ENCODE measurements at regions not wholly inside any gene's neighbourhood (a gene's known extent, or its start where the extent isn't known, plus 50 kb on each side); places are given as distances from the start of the nearest gene placed in this dataset.

DNA sequence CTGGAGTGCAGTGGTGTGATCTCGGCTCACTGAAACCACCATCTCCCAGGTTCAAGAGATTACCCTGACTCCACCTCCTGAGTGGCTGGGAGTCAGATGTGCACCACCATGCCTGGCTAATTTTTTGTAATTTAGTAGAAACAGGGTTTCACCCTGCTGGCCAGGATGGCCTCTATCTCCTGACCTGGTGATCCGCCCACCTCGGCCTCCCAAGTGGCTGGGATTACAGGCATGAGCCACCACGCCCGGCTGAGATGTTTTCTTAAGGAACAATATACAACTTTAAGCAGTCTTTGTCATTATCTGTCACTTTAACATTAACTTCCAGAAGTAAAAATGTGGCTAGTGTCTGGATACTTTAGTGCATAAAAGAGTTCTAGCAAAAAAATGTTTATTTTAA lies 272.6 kb upstream of the FAT3 start:
- DNase-seq = no peak

GRCh38 chr11:91947215-91947820 lies 277.3 kb upstream of the FAT3 start:
- peak; percentile 7 for DNase-seq

GRCh38 chr11:91946397-91946951 lies 278.1 kb upstream of the FAT3 start:
- no peak for DNase-seq

- no peak for DNase-seq
Measured at GRCh38 chr11:91935120-91935519, 289.5 kb upstream of the FAT3 start.

GRCh38 chr11:91932151-91932821 lies 292.3 kb upstream of the FAT3 start:
- DNase-seq = no peak

- DNase-seq = no peak
Measured at GRCh38 chr11:91927448-91927847, 297.2 kb upstream of the FAT3 start.

- peak; percentile 12 for DNase-seq
Measured at GRCh38 chr11:91926965-91927364, 297.7 kb upstream of the FAT3 start.

- no peak for DNase-seq
Measured at GRCh38 chr11:91922846-91923245, 301.8 kb upstream of the FAT3 start.

- no peak for DNase-seq
Measured at GRCh38 chr11:91921974-91922373, 302.6 kb upstream of the FAT3 start.

GRCh38 chr11:91913407-91913806 lies 311.2 kb upstream of the FAT3 start:
- DNase-seq = no peak

DNA sequence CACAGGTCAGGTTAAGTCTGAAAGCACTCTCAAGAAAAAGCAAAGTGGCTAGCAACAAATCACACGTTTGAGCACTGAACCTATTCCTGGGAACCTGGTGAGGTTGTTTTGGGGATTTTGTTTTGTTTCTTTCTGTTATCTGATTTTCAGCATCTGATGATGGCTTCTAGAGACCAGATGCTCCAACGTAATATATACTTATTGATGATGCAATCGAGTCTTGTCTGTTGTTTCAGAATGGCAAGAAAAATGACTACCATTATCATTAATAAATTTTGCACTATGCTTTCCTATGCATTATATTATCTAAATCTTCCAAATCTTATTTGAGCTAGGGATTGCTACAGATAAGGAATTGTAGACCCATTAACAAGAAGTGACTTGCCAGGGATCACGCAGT lies 312.3 kb upstream of the FAT3 start:
- DNase-seq = no peak

- DNase-seq = no peak
Measured at GRCh38 chr11:91906871-91907624, 317.6 kb upstream of the FAT3 start.

DNA sequence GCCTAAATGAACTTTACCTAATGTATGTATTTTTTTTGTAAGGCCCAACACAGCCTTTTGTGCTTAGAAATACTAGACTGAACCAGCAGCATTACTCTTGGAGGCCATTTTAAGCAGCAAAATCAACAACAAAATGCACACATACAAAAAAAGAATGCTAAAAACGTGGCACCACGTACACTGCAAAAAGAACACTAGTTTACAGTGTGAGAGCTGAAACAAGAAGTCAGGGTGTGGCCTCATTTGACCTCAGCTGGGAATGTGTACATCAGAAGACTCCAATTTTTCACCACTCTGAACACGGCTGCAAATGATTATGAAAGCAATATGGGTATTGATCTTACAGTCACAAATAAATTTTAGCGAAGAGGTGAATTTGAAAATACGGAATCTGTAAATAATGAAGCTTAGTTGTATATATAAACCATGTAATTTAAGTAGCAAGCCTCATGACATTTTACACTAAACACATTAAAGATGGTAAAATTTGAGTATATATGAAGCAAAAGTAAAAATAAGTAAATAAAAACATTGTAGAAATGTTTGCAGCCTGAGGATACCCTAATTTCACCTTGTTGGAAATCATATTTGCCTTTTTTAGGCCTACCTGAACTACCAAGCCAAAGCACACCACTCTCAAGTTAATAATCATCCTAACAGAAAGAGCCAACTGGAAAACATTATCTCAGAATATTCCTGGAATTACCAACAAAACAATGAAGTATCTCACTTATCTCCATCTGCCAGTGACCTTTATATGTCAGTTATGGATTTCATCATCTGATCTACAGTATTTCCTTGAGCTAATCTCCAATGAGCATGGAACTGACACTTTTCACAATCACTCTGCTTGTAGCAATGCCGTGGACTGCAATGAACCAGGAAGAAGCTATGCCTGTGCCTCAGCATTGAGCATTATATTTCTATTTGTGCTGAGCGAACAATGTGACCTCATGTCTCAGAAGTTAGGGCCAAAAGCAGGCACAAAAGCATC lies 319.5 kb upstream of the FAT3 start:
- no peak for DNase-seq

GRCh38 chr11:91902312-91902711 lies 322.3 kb upstream of the FAT3 start:
- DNase-seq = no peak

DNA sequence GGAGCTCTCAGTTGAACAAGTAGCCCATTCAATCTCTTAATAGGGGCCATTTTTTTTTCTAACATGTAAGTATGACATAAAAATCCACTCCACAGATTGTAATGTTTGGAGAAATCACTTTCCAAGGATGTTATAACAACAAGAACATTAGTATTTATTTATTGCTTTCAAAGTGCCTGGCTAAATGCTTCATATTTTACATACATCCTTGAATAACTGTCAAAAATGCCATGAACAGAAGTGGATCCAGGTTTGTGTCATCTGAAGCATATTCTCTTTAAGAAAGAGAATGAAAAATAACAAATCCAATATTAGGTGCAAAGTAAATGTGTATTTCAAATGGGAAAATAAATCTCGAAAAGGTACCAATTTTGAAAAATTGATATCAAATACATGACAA lies 344.0 kb upstream of the FAT3 start:
- DNase-seq = no peak

GRCh38 chr11:91876746-91877145 lies 347.9 kb upstream of the FAT3 start:
- DNase-seq = no peak

GRCh38 chr11:91872243-91872642 lies 352.4 kb upstream of the FAT3 start:
- DNase-seq = no peak

DNA sequence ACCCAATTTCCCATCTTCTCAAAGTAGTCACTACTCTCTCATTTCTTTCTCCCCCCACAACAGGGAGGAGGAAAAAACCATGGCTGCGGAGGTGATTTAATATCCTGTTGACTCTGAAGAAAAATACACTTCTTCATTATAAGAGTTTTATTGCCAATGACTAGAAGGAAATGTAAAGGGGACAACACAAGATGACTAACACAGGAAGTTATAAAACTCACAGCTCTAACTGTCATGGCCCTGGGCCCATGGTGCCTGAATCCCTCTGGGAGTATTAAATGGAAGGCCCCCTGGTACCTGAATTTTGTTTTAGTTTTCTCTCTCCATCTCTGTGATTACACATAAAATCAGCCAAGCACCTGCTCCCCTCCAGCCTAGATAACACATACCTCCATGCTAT lies 352.8 kb upstream of the FAT3 start:
- DNase-seq = no peak

- DNase-seq = no peak
Measured at GRCh38 chr11:91871048-91871447, 353.6 kb upstream of the FAT3 start.

DNA sequence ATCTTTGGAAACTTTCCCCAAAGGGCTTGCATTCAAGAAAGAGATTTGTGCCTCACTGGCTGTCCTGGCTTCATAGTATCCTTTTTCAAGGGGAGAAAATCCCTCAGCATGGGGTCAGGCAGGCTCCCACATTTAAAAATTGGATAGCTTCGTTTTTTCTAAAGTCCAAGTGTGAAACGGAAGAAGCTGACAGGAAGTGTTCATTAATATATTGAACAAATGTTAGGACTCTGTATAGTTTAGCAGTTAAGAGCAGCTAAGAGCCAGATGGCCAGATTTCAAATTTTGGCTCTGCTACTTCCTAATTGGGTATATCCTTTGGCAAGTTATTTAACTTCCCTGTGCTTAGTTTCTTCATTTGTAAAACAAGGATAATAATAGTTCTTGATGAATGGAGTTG lies 354.9 kb upstream of the FAT3 start:
- DNase-seq = no peak

DNA sequence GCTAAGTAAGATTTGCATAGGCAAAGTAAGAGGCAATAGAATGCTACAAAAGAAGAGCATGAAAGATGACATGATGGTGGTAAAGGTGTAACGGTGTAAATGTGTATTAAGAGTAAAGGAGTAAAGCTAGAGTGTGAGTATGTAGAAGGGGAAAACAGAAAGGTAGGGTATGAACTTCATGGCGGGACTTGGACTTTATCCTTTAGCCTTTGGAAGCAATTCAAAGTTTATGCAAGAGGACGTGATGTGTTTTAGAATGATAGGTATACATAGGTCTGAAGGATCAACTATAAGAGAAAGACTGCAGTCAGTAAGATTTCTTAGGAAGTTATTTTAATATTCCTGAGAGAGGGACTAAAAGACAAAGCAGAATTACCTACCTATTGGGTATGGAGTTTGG lies 358.0 kb upstream of the FAT3 start:
- no peak for DNase-seq

DNA sequence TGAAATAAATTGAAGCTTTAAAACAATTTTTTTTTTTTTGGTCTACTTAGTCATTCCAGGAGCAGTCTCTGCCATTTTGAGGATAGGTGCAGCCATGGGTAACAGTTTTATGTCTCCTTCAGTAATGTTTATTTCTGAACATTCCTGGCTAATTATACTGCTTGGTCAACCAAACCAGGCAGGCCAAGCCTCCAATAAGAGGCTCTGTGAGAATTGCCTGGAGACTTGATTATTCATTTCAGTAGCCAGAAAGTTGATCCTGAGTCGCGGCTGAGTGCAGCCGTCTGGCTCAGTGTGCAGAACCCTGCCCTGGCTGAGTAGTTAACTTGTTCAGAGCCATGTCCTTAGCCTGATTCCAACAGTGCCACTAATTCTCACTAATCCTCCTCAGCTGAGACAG lies 364.0 kb upstream of the FAT3 start:
- no peak for DNase-seq

Measured in hindlimb muscle (tissue), 1 donor.